ENCODE measurements at regions not wholly inside any gene's neighbourhood (a gene's known extent, or its start where the extent isn't known, plus 50 kb on each side); places are given as distances from the start of the nearest gene placed in this dataset.

GRCh38 chrX:85569686-85570085 lies 190.2 kb upstream of the POF1B start:
- TF ChIP-seq TAF1 (IDR thresholded peaks at IDR 0.05; ENCODE audit: low read depth) (no peak), CEBPB (IDR thresholded peaks at IDR 0.05) (no peak), USF1 (IDR thresholded peaks at IDR 0.05) (no peak), EP300 (IDR thresholded peaks at IDR 0.05; ENCODE audit: borderline replicate concordance) (no peak), TEAD4 (IDR thresholded peaks at IDR 0.05) (no peak), YY1 (IDR thresholded peaks at IDR 0.05; ENCODE audit: low read depth) (no peak)
